HL-60 (cell line): ENCODE measurements at regions not wholly inside any gene's neighbourhood (a gene's known extent, or its start where the extent isn't known, plus 50 kb on each side); places are given as distances from the start of the nearest gene placed in this dataset.

Experiments used
- CTCF ChIP-seq: IDR thresholded peaks from one replicate; pipeline ENCODE4 v1.5.1; 2011; ENCODE audit warnings: low read length, control low read depth, inconsistent platforms; ENCODE audit not compliant: insufficient read depth
- GABPA ChIP-seq: IDR thresholded peaks from 2 replicates; pipeline ENCODE4 v1.6.1; 2012; ENCODE audit warnings: low read depth

GRCh38 chr13:62065016-62065415, 649.4 kb upstream of the PCDH20 start:
- TF ChIP-seq GABPA (no peak), CTCF (no peak)
